HG03575 (cell line): ENCODE measurements at regions not wholly inside any gene's neighbourhood (a gene's known extent, or its start where the extent isn't known, plus 50 kb on each side); places are given as distances from the start of the nearest gene placed in this dataset.

Source experiments
- ATAC-seq: cut with Tn5 transposase; IDR thresholded peaks from one replicate; pipeline ENCODE4 v1.9.1; 2021; ENCODE audit not compliant: unreplicated experiment, insufficient number of reproducible peaks, low FRiP score; ENCODE audit errors: extremely low read depth

DNA sequence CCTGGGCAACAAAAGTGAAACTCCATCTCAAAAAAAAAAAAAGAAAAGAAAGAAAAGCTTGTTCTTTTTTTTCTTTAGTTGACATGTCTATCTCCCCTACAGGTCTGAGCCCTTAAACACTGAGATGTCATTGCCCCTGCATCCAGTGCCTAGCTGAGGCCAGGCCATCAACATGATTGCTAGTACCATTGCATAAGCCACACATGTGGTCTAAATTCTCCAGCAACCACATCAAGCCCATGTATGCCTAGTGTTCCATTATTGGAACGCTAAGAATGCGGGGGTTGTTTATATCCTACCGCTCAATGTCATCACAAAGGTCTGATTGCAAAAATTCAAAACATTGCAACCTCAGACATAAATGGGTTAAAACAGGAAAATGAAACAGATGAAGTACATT is 62.7 kb downstream of the NPTX2 start:
- no peak for ATAC-seq

GRCh38 chr7:98681511-98681910 is 64.4 kb downstream of the NPTX2 start:
- ATAC-seq, result no peak

DNA sequence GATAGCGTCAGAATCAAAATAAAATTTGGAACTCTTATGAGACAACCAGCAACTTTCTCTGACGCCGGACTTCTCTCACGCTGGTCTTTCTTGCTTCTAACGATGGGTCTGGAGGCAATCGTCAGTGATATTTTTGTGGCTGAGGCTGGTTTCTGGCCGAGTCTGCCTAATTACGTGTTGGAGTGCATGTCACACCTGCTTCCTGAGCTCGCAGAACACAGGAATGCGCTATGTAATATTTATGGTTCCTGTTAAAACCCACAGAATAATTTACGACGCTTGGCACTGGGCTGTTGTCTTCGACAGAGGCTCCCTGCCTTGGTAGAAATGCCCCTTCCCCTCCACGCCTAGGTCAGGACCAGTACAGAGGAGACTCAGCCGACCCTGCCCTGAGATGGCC is 64.9 kb downstream of the NPTX2 start:
- no peak for ATAC-seq

GRCh38 chr7:98683514-98683913 is 66.4 kb downstream of the NPTX2 start:
- ATAC-seq, result no peak

GRCh38 chr7:98685541-98685940 is 68.5 kb downstream of the NPTX2 start:
- ATAC-seq, result no peak

- no peak for ATAC-seq
These were observed 69.5 kb downstream of the NPTX2 start for GRCh38 chr7:98686466-98687080.

DNA sequence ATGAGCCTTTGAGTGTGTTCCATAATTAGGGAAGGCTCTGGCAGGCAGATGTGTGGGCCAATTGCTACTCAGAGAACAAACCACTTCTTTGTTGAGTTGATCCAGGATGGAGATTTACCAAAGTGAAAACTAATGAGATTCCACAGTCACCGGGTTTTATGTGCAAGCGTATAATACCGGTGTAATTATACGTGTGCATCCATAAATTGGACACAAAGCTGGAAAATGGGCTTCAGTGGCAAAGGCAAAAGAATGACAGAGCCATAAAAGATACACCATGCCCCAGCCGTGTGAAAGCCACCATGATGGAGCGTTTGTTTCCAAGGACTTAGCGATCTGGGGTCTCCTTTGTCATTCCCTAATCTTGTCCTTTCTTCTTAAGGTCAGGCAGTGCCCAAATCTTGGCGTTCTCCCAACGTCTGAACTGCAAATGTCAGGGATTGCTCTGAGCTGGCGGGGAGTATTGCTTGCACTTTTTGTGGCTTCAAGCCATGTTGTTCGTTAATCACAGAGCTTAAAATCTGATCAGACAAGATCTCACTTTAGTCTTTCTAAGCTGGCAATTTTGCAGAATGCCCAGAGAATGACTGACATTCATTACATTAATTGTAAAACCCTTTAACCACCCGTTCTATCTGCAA is 70.1 kb downstream of the NPTX2 start:
- no peak for ATAC-seq

DNA sequence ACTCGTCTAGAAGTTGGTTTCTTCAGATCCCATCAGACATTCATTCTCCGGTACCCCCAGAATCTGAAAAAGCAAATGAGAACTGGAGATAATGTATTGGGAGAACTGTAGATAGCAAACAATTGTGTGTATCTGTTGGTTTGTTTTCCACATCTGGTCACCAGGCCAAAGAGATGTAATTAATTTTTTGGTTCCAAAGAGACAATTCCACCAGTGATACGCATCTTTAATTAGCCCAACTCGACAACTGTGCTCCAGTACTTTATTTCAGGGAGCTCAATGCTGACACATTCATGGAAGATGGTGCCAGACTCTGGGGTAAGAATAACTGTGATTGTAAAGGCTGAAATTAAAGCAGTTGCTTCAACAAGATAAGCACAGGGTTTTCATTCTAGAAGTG is 74.5 kb downstream of the NPTX2 start:
- no peak for ATAC-seq

- no peak for ATAC-seq
These were observed 80.0 kb downstream of the NPTX2 start for GRCh38 chr7:98697083-98697482.

- ATAC-seq, result no peak
These were observed 80.6 kb downstream of the NPTX2 start for GRCh38 chr7:98697485-98698240.

GRCh38 chr7:98698976-98699375 is 81.9 kb downstream of the NPTX2 start:
- no peak for ATAC-seq

DNA sequence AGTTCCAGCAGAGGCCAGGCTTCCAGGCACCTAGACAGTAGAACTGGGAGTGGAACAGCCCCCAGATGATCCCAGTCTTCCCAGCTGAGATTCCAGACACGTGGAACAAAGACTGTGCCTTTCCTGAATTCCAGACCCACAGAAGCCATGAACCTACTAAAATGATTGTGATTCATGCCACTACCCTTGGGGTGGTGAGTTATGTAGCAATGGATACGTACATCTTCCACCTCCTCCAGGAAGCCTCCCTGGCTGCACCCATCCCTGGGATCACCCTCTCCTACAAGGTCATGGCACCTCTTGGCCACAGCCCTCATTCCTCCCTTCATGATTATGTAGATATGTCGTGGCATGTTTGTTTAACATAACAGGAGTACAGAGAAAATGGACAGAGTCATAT is 83.4 kb downstream of the NPTX2 start:
- no peak for ATAC-seq

GRCh38 chr7:98701372-98701771 is 84.3 kb downstream of the NPTX2 start:
- ATAC-seq, result no peak

GRCh38 chr7:98702021-98702420 is 84.9 kb downstream of the NPTX2 start:
- ATAC-seq, result no peak

DNA sequence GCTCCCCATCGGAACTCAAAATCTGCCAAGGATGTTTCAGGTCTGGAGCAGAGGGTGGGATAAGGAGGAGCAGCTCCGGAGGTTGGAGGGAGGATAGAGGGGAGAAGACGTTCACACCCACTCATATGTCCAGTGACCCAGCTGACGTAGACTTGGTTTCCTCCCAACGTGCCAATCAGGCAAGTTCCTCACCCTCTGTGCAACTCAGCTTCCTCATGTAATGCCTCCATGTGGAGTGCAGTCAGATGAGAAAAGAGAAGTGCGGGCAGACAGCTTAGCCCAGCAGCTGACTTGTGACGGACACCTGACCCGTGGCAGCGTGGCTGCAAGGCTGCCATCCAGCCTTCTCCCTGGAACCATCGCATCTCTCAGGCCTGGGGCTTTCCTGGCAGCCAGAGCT is 86.8 kb downstream of the NPTX2 start:
- no peak for ATAC-seq

- ATAC-seq, result no peak
These were observed 88.5 kb downstream of the NPTX2 start for GRCh38 chr7:98705626-98706025.

DNA sequence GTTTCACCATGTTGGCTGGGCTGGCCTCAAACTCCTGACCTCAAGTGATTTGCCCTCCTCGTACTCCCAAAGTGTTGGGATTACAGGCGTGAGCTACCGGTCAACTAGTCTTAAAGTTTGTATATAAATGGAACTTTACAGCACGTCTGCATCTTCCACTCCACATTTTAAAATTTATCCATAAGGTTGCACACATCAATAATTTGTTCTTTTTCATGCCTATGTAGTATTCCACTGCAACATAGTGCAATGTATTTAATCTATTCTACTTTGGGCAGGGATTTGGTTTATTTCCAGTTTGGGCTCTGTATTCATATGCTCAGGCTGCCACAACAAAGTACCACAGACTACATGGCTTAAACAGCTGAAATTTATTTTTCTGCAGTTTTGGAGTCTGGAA is 90.0 kb downstream of the NPTX2 start:
- no peak for ATAC-seq

GRCh38 chr7:98711945-98712344 is 94.9 kb downstream of the NPTX2 start:
- ATAC-seq, result no peak

DNA sequence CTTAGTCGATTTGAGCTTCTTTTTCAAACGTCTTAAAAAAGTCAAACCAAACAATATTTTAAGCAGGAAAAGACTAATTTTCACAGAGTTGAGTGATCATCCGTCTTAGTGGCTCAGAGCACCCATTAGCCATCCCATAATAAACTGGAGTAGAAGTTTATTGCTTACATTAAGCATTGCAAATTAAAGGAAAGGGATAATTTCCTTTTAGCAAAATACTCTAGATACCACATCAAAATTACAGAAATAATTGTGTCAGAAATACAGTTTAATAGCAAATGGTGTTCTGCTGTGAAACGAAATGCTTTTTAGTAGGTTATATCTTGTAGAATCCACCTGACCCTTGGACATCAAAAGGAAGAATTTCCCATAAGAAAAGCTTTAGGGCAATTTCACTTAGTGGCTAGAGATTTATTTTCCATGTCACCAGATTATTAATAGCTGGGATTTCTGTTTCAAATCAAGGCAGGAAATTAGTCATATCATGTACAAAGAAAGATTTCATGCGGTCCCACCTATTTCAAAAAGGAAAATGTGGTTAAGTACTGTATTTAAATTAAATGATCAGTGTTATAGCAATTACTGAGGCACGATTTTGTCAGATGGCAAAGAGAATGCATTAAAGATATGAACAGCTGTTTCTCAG is 96.2 kb downstream of the NPTX2 start:
- no peak for ATAC-seq

GRCh38 chr7:98719396-98719795 is 102.3 kb downstream of the NPTX2 start:
- no peak for ATAC-seq
